GM23248 (cell line): ENCODE measurements at regions not wholly inside any gene's neighbourhood (a gene's known extent, or its start where the extent isn't known, plus 50 kb on each side); places are given as distances from the start of the nearest gene placed in this dataset.

ENCODE experiments used
- DNase-seq: peaks from one replicate; pipeline ENCODE4 v3.0.0-alpha.2; 2015
- H2AFZ ChIP-seq: fragments of 200-600 bp; sonication (generic); 2 replicates; pipeline ENCODE4 v1.6.1; 2016; ENCODE audit warnings: antibody characterized with exemption
- H3F3A ChIP-seq: fragments of 200-600 bp; sonication (generic); 2 replicates; pipeline ENCODE4 v1.6.1; 2016; ENCODE audit warnings: mild to moderate bottlenecking, antibody characterized with exemption, mixed run types; ENCODE audit not compliant: insufficient read depth
- H3K27ac ChIP-seq: fragments of 200-600 bp; sonication (generic); 2 replicates; pipeline ENCODE4 v1.5.1; 2016; ENCODE audit warnings: mild to moderate bottlenecking
- H3K27me3 ChIP-seq: fragments of 200-600 bp; sonication (generic); replicated peaks from 2 replicates; pipeline ENCODE4 v1.6.1; 2016; ENCODE audit warnings: mild to moderate bottlenecking; ENCODE audit not compliant: insufficient read depth
- H3K36me3 ChIP-seq: fragments of 200-600 bp; sonication (generic); 2 replicates; pipeline ENCODE4 v1.6.1; 2016; ENCODE audit warnings: low read depth, mild to moderate bottlenecking
- H3K4me1 ChIP-seq: fragments of 200-600 bp; sonication (generic); 2 replicates; pipeline ENCODE4 v1.6.1; 2016; ENCODE audit warnings: mild to moderate bottlenecking; ENCODE audit not compliant: insufficient read depth
- H3K4me2 ChIP-seq: fragments of 200-600 bp; sonication (generic); one replicate; pipeline ENCODE4 v1.6.1; 2016; ENCODE audit warnings: mild to moderate bottlenecking; ENCODE audit not compliant: unreplicated experiment
- H3K4me3 ChIP-seq: fragments of 200-600 bp; sonication (generic); 2 replicates; pipeline ENCODE4 v1.5.1; 2016; ENCODE audit warnings: mild to moderate bottlenecking
- H3K79me2 ChIP-seq: fragments of 200-600 bp; sonication (generic); 2 replicates; pipeline ENCODE4 v1.6.1; 2016; ENCODE audit warnings: mild to moderate bottlenecking; ENCODE audit not compliant: insufficient read depth
- H3K9ac ChIP-seq: fragments of 200-600 bp; sonication (generic); 2 replicates; pipeline ENCODE4 v1.6.1; 2016; ENCODE audit warnings: mild to moderate bottlenecking
- H3K9me2 ChIP-seq: fragments of 200-600 bp; sonication (generic); 2 replicates; pipeline ENCODE4 v1.6.1; 2016; ENCODE audit warnings: mixed run types, mild to moderate bottlenecking, moderate library complexity; ENCODE audit not compliant: insufficient read depth
- H3K9me3 ChIP-seq: fragments of 200-600 bp; sonication (generic); one replicate; pipeline ENCODE4 v1.6.1; 2017; ENCODE audit warnings: low read depth
- H4K20me1 ChIP-seq: fragments of 200-600 bp; sonication (generic); 2 replicates; pipeline ENCODE4 v1.6.0; 2016; ENCODE audit not compliant: insufficient read depth
- EZH2 ChIP-seq: fragments of 200-600 bp; sonication (generic); IDR thresholded peaks from 2 replicates; pipeline ENCODE4 v1.6.1; 2018; ENCODE audit warnings: antibody characterized with exemption, mild to moderate bottlenecking; ENCODE audit not compliant: insufficient read depth, poor library complexity, severe bottlenecking
- EZH2phosphoT487 ChIP-seq: fragments of 200-600 bp; sonication (generic); IDR thresholded peaks from 2 replicates; pipeline ENCODE4 v1.6.1; 2018; ENCODE audit warnings: antibody characterized with exemption, moderate library complexity, mild to moderate bottlenecking, low read depth; ENCODE audit not compliant: insufficient read depth
- WGBS, 2 experiments: methylation state at CpG; one replicate each; pipeline ENCODE4 v1.1.6; 2015 to 2017; ENCODE audit warnings: low lambda C conversion rate in 2 of 2, low coverage in 1 of 2; ENCODE audit errors: missing lambda C conversion rate in 2 of 2; 5-methylcytosine and 5-hydroxymethylcytosine counted together
- in situ Hi-C: fragments of 300-500 bp; cut with MboI; formaldehyde crosslinking; loops from 2 replicates; pipeline ENCODE4 v1.15.0; 2020

DNA sequence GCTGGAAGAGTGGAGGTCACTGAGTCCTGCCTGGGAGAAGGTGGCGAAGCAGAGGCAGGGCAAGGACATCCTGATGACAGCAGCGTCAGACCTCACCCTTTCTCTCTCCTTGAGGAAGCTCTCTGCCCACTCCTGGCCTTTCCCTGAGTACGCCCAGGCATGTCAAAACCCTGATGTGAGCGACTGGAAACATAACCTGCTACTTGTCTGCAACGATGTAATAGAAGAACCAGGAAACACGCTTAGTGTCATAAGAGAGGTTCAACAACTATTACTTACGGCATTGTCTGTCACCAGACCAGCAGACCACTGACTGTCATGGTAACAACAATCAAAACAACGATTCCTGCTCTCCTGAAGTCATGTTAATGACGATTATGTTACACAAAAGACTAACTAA is 152.4 kb downstream of the ACTL7B start:
- H3K27me3 ChIP-seq, result peaks cover 17% of the 10 kb centered on the region
- H3K36me3 ChIP-seq, result no peaks in the 10 kb centered on the region
- no peak overlapping the region for H3K9ac ChIP-seq
- H3K27ac ChIP-seq, result no peak overlapping the region
- no peak for TF ChIP-seq EZH2phosphoT487
- no peak overlapping the region for H2AFZ ChIP-seq
- H3F3A ChIP-seq, result no peaks in the 10 kb centered on the region
- no peaks in the 10 kb centered on the region for H3K79me2 ChIP-seq
- H3K4me3 ChIP-seq, result no peak overlapping the region
- H3K4me1 ChIP-seq, result peaks cover 6% of the 10 kb centered on the region; the same call in 1 of the 2 replicates
- H3K9me2 ChIP-seq, result no peaks in the 10 kb centered on the region
- H3K4me2 ChIP-seq, result no peak overlapping the region
- DNase-seq, result no peak
- 66 to 67% methylated on average over 9 of the region's 9 CpGs for WGBS, 2 experiments
- H3K9me3 ChIP-seq, result no peaks in the 10 kb centered on the region
- no peaks in the 10 kb centered on the region for H4K20me1 ChIP-seq
- in situ Hi-C loops, result no loop called here

- H3K9me2 ChIP-seq, result no peaks in the 10 kb centered on the region
- DNase-seq, result no peak
- no peak overlapping the region for H3K27ac ChIP-seq
- no peaks in the 10 kb centered on the region for H3K79me2 ChIP-seq
- peaks cover 11% of the 10 kb centered on the region for H3K27me3 ChIP-seq
- H4K20me1 ChIP-seq, result no peaks in the 10 kb centered on the region
- no peak overlapping the region for H3K9ac ChIP-seq
- no peak overlapping the region for H3K4me2 ChIP-seq
- H2AFZ ChIP-seq, result no peak overlapping the region
- 53 to 58% methylated on average over 4 of the region's 4 CpGs for WGBS, 2 experiments
- H3K4me1 ChIP-seq, result peaks cover 6% of the 10 kb centered on the region; the same call in 1 of the 2 replicates
- TF ChIP-seq EZH2 (no peak), EZH2phosphoT487 (no peak)
- H3K4me3 ChIP-seq, result no peak overlapping the region
- no peaks in the 10 kb centered on the region for H3K9me3 ChIP-seq
- no peaks in the 10 kb centered on the region for H3F3A ChIP-seq
- in situ Hi-C loops, result no loop called here
- H3K36me3 ChIP-seq, result no peaks in the 10 kb centered on the region
Measured at GRCh38 chr9:108702681-108703080, 153.1 kb downstream of the ACTL7B start.

DNA sequence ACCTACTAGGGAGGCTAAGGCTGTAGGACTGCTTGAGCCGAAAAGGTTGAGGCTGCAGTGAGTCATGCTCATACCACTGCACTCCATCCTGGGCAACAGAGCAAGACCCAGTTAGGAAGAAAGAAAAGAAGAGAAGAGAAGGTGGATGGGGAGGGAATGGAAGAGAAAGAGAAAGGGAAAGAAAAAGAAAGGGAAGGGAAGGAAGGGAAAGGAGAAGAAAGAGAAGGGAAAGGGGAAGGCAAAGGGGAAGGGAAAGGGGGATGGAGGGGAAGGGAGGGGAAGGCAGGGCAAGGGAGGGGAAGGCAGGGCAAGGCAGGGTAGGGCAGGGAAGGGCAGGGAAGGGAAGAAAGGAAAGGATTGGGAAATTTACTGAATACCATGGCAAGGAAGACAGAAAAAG is 157.0 kb downstream of the ACTL7B start:
- in situ Hi-C loops, result no loop called here

DNA sequence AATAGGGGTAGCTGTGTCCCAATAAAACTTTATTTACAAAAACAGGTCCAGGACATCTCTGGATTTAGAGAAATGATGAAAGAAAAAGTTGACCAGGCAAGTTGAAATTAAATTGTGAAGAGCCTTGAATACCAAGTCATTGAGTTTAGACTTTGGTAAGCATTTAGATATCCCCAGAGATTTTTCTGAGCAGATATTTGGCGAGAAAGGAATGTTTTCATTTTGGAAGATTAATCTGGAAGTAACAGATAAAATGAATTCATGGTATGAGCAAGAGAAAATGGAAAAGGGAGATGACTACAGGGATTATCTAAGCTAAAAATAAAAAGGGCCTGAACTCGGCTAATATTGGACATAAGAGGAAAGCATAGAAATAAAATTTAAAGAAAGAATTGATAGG is 157.6 kb downstream of the ACTL7B start:
- Histone ChIP-seq H3K4me1 (no peaks in the 10 kb centered on the region), H2AFZ (no peak overlapping the region), H3K27ac (no peak overlapping the region), H3K9me2 (no peaks in the 10 kb centered on the region), H3K9ac (no peak overlapping the region), H3K4me2 (no peak overlapping the region), H3F3A (no peaks in the 10 kb centered on the region), H3K4me3 (no peak overlapping the region), H3K9me3 (no peaks in the 10 kb centered on the region), H4K20me1 (no peaks in the 10 kb centered on the region), H3K27me3 (no peaks in the 10 kb centered on the region; the same call in 1 of the 2 replicates), H3K79me2 (no peaks in the 10 kb centered on the region), H3K36me3 (no peaks in the 10 kb centered on the region)
- DNase-seq, result no peak
- in situ Hi-C loops, result no loop called here
- TF ChIP-seq EZH2phosphoT487, result no peak
- no peak for TF ChIP-seq EZH2
- 34 to 35% methylated on average over 2 of the region's 2 CpGs for WGBS, 2 experiments

More for the DNA sequence above, 157.0 kb downstream of the ACTL7B start:
- no peak overlapping the region for H3K27ac ChIP-seq
- no peaks in the 10 kb centered on the region for H4K20me1 ChIP-seq
- no peak overlapping the region for H3K4me3 ChIP-seq
- TF ChIP-seq EZH2phosphoT487 (no peak), EZH2 (no peak)
- no peaks in the 10 kb centered on the region for H3K9me3 ChIP-seq
- H3F3A ChIP-seq, result no peaks in the 10 kb centered on the region
- no peak overlapping the region for H2AFZ ChIP-seq
- H3K79me2 ChIP-seq, result no peaks in the 10 kb centered on the region
- no peaks in the 10 kb centered on the region for H3K36me3 ChIP-seq
- H3K9me2 ChIP-seq, result no peaks in the 10 kb centered on the region
- no peak overlapping the region for H3K4me2 ChIP-seq
- WGBS, 2 experiments, result 0% methylated on average over 1 of the region's 1 CpG
- DNase-seq, result no peak
- no peak overlapping the region for H3K9ac ChIP-seq
- no peaks in the 10 kb centered on the region; the same call in 1 of the 2 replicates for H3K27me3 ChIP-seq
- no peaks in the 10 kb centered on the region for H3K4me1 ChIP-seq

GRCh38 chr9:108696156-108696555 is 159.6 kb downstream of the ACTL7B start:
- H4K20me1 ChIP-seq, result no peaks in the 10 kb centered on the region
- no peaks in the 10 kb centered on the region for H3F3A ChIP-seq
- H3K9me3 ChIP-seq, result no peaks in the 10 kb centered on the region
- H3K36me3 ChIP-seq, result no peaks in the 10 kb centered on the region
- H3K9me2 ChIP-seq, result no peaks in the 10 kb centered on the region
- no peak overlapping the region for H3K4me2 ChIP-seq
- no peaks in the 10 kb centered on the region for H3K79me2 ChIP-seq
- TF ChIP-seq EZH2 (no peak), EZH2phosphoT487 (no peak)
- in situ Hi-C loops, result no loop called here
- WGBS, 2 experiments, result 70 to 71% methylated on average over 3 of the region's 3 CpGs
- no peak overlapping the region for H2AFZ ChIP-seq
- no peaks in the 10 kb centered on the region; the same call in 1 of the 2 replicates for H3K27me3 ChIP-seq
- DNase-seq, result no peak
- H3K27ac ChIP-seq, result no peak overlapping the region
- no peak overlapping the region for H3K9ac ChIP-seq
- no peaks in the 10 kb centered on the region for H3K4me1 ChIP-seq
- no peak overlapping the region for H3K4me3 ChIP-seq
